Nephron (organoid): ENCODE measurements at regions not wholly inside any gene's neighbourhood (a gene's known extent, or its start where the extent isn't known, plus 50 kb on each side); places are given as distances from the start of the nearest gene placed in this dataset.
"Not testable (repeated sequence)": the region's sequence is repeated elsewhere in the genome, so short reads cannot be mapped to it uniquely, and the experiment has no call there.

Source experiments
- H3K27ac Mint-ChIP-seq, 3 experiments: 2 replicates each; pipeline ENCODE4 v1.8.0; 2020; ENCODE audit warnings: mixed read lengths in 3 of 3, mild to moderate bottlenecking in 2 of 3, moderate library complexity in 1 of 3
- H3K27me3 Mint-ChIP-seq: 2 replicates; pipeline ENCODE4 v1.8.0; 2021; ENCODE audit warnings: low read depth, mild to moderate bottlenecking, moderate library complexity, mixed read lengths
- H3K36me3 Mint-ChIP-seq: 2 replicates; pipeline ENCODE4 v1.8.0; 2020; ENCODE audit warnings: low read depth, mixed read lengths
- H3K4me1 Mint-ChIP-seq: 2 replicates; pipeline ENCODE4 v1.8.0; 2020; ENCODE audit warnings: mixed read lengths
- H3K4me3 Mint-ChIP-seq, 3 experiments: 2 replicates each; pipeline ENCODE4 v1.8.0; 2020; ENCODE audit warnings: mild to moderate bottlenecking in 3 of 3, mixed read lengths in 3 of 3, moderate library complexity in 2 of 3
- H3K9me3 Mint-ChIP-seq: 2 replicates; pipeline ENCODE4 v1.8.0; 2020; ENCODE audit warnings: mixed read lengths
- TF ChIP-seq, protein P1 (sequence below), 3 experiments: fragments of 200-600 bp; sonication (generic); IDR thresholded peaks; one replicate each; pipeline ENCODE4 v1.5.0; 2021; ENCODE audit warnings: antibody characterized with exemption in 3 of 3; ENCODE audit not compliant: unreplicated experiment in 3 of 3

- TF ChIP-seq, protein P1, sequence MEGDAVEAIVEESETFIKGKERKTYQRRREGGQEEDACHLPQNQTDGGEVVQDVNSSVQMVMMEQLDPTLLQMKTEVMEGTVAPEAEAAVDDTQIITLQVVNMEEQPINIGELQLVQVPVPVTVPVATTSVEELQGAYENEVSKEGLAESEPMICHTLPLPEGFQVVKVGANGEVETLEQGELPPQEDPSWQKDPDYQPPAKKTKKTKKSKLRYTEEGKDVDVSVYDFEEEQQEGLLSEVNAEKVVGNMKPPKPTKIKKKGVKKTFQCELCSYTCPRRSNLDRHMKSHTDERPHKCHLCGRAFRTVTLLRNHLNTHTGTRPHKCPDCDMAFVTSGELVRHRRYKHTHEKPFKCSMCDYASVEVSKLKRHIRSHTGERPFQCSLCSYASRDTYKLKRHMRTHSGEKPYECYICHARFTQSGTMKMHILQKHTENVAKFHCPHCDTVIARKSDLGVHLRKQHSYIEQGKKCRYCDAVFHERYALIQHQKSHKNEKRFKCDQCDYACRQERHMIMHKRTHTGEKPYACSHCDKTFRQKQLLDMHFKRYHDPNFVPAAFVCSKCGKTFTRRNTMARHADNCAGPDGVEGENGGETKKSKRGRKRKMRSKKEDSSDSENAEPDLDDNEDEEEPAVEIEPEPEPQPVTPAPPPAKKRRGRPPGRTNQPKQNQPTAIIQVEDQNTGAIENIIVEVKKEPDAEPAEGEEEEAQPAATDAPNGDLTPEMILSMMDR (IDR thresholded peaks at IDR 0.05; ENCODE audit: unreplicated experiment in 3 of 3), result no peak
- Mint-ChIP-seq H3K4me3 (no peak overlapping the region), H3K27me3 (no peaks in the 10 kb centered on the region), H3K27ac (no peak overlapping the region), H3K9me3 (peaks cover 23% of the 10 kb centered on the region), H3K36me3 (peaks cover 7% of the 10 kb centered on the region), H3K4me1 (no peaks in the 10 kb centered on the region)
Measured at GRCh38 chr14:105665247-105665950, 139.0 kb downstream of the TMEM121 start.

DNA sequence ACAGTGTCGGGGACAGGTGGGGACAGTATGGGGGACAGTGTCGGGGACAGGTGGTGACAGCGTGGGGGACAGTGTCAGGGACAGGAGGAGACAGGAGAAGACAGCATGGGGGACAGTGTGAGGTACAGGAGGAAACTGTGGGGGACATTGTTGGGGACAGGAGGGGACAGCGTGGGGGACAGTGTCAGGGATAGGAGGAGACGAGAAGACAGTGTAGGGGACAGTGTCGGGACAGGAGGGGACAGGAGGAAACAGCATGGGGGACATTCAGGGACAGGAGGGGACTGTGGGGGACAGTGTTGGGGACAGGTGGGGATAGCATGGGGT is 139.5 kb downstream of the TMEM121 start:
- Mint-ChIP-seq H3K9me3 (peaks cover 18% of the 10 kb centered on the region), H3K27ac (no peak overlapping the region), H3K4me3 (no peak overlapping the region), H3K27me3 (no peaks in the 10 kb centered on the region), H3K36me3 (peaks cover 2% of the 10 kb centered on the region), H3K4me1 (no peaks in the 10 kb centered on the region)
- TF ChIP-seq, protein P1 (IDR thresholded peaks at IDR 0.05; ENCODE audit: unreplicated experiment in 3 of 3), result no peak

GRCh38 chr14:105666420-105666819 is 140.0 kb downstream of the TMEM121 start:
- no peak overlapping the region for H3K4me3 Mint-ChIP-seq
- H3K9me3 Mint-ChIP-seq, result peaks cover 16% of the 10 kb centered on the region
- H3K4me1 Mint-ChIP-seq, result no peaks in the 10 kb centered on the region
- TF ChIP-seq, protein P1 (IDR thresholded peaks at IDR 0.05; ENCODE audit: unreplicated experiment in 3 of 3), result no peak
- H3K36me3 Mint-ChIP-seq, result no peaks in the 10 kb centered on the region
- H3K27me3 Mint-ChIP-seq, result no peaks in the 10 kb centered on the region
- H3K27ac Mint-ChIP-seq, result no peak overlapping the region

DNA sequence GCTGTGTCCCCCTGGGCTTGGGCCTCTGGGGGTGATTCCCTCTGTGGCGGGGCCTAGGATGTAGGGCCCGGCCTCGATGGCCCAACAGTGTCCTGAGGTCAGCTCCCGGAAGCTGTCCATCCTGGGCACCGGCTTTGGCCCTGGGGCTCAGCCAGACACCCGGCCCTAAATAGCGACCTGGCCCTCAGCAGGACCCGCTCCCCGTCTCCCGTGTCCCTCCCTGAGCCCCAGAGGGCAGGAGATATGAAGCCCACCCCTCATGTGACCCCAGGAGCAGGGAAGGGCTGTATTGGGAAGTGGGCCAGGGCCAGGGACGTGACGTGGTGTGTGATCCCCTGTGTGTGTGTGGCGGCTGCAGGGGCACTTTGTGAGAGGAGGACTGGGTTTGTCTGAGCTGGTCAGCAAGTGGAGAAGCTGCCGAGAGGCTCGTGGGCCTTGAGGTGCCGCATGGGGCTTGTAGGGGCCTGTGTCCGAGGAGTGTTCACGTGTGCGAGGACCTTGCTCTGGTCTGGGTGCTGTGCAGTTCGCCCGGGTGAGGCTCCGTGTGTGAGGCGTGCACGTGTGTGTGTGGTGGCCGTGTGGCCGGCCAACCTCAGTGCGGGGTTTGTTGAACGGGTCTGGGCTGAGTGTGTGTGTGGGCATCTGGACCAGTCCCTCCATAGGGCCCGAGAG is 140.7 kb downstream of the TMEM121 start:
- not testable (repeated sequence) for H3K4me3 Mint-ChIP-seq, H3K27me3 Mint-ChIP-seq, H3K36me3 Mint-ChIP-seq, H3K4me1 Mint-ChIP-seq, H3K27ac Mint-ChIP-seq
- H3K9me3 Mint-ChIP-seq, result peaks cover 14% of the 10 kb centered on the region

- peaks cover 14% of the 10 kb centered on the region for H3K9me3 Mint-ChIP-seq
- not testable (repeated sequence) for H3K36me3 Mint-ChIP-seq, H3K27me3 Mint-ChIP-seq, H3K4me1 Mint-ChIP-seq, H3K4me3 Mint-ChIP-seq, H3K27ac Mint-ChIP-seq
Measured at GRCh38 chr14:105667663-105668020, 141.3 kb downstream of the TMEM121 start.

- H3K27me3 Mint-ChIP-seq, H3K4me1 Mint-ChIP-seq, H3K4me3 Mint-ChIP-seq, H3K27ac Mint-ChIP-seq, H3K36me3 Mint-ChIP-seq: not testable (repeated sequence)
- H3K9me3 Mint-ChIP-seq, result peaks cover 14% of the 10 kb centered on the region
Measured at GRCh38 chr14:105668021-105668420, 141.6 kb downstream of the TMEM121 start.

GRCh38 chr14:105668471-105669230 is 142.3 kb downstream of the TMEM121 start:
- H3K4me1 Mint-ChIP-seq, H3K4me3 Mint-ChIP-seq, H3K27me3 Mint-ChIP-seq, H3K36me3 Mint-ChIP-seq, H3K27ac Mint-ChIP-seq: not testable (repeated sequence)
- H3K9me3 Mint-ChIP-seq, result peaks cover 20% of the 10 kb centered on the region

GRCh38 chr14:105669231-105669610 is 142.8 kb downstream of the TMEM121 start:
- not testable (repeated sequence) for H3K4me3 Mint-ChIP-seq, H3K27me3 Mint-ChIP-seq, H3K36me3 Mint-ChIP-seq, H3K4me1 Mint-ChIP-seq, H3K27ac Mint-ChIP-seq
- peaks cover 21% of the 10 kb centered on the region for H3K9me3 Mint-ChIP-seq

- H3K4me1 Mint-ChIP-seq, H3K27me3 Mint-ChIP-seq, H3K4me3 Mint-ChIP-seq, H3K36me3 Mint-ChIP-seq, H3K27ac Mint-ChIP-seq: not testable (repeated sequence)
- H3K9me3 Mint-ChIP-seq, result peaks cover 22% of the 10 kb centered on the region
Measured at GRCh38 chr14:105669646-105670045, 143.3 kb downstream of the TMEM121 start.

GRCh38 chr14:105672450-105673200 is 146.2 kb downstream of the TMEM121 start:
- not testable (repeated sequence) for H3K36me3 Mint-ChIP-seq, H3K27me3 Mint-ChIP-seq, H3K4me3 Mint-ChIP-seq, H3K4me1 Mint-ChIP-seq, H3K27ac Mint-ChIP-seq
- peaks cover 29% of the 10 kb centered on the region for H3K9me3 Mint-ChIP-seq

- H3K9me3 Mint-ChIP-seq, result peaks cover 25% of the 10 kb centered on the region
- H3K4me1 Mint-ChIP-seq, H3K27ac Mint-ChIP-seq, H3K27me3 Mint-ChIP-seq, H3K36me3 Mint-ChIP-seq, H3K4me3 Mint-ChIP-seq: not testable (repeated sequence)
Measured at GRCh38 chr14:105675433-105675832, 149.1 kb downstream of the TMEM121 start.
